Activated CD4-positive, CD25-positive, alpha-beta regulatory T cell treated with anti-CD3 and anti-CD28 coated beads, Interleukin-2, amount 50 U/mL, for 24 hours (primary cell): ENCODE measurements at regions not wholly inside any gene's neighbourhood (a gene's known extent, or its start where the extent isn't known, plus 50 kb on each side); places are given as distances from the start of the nearest gene placed in this dataset.

Experiments
- ATAC-seq, 2 donors: fragments of 150-1000 bp; cut with Tn5 transposase; one replicate each; pipeline ENCODE4 v1.10.0; 2021; ENCODE audit warnings: mild to moderate bottlenecking in 1 of 2, moderate library complexity in 1 of 2

DNA sequence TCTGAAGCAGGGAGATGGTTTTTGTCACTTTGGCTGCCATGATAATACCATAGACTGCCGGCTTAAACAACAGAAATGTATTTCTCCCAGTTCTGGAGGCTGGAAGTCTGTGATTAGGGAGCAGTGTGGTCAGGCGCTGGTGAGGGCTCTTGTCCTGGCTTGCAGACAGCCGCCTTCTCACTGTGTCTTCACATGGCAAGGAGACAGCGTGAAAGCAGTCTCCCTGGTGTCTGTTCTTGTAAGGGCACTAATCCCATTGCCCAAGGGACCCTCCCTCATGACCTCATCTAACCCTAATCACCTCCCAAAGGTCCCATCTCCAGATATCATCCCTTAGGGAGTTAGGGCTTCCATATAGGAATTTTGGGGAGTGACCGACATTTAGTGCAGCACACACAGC is 167.0 kb downstream of the ENGASE start:
- no peak for ATAC-seq

GRCh38 chr17:79239205-79239604 is 164.6 kb downstream of the ENGASE start:
- ATAC-seq, result no peak

- no peak for ATAC-seq
Measured at GRCh38 chr17:79237448-79238053, 162.9 kb downstream of the ENGASE start.

DNA sequence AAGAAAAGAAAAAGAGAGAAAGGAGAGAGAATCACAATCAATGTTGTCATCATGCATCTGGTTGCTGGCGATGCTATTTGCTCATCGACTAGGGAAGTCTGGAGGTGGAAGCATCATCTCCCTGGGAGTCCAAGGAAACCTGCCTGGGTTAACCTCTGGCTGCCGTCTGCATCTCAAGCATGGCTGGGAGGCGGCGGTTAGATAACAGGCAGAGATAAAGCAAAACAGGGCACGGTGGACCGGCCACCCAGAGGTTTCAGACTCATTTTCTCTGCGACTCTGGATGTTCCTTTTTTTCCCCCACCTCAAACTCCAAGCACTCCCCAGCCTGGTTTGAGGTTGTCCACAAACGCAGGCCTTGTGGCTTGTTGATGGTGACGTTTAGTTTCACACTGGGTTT is 161.2 kb downstream of the ENGASE start:
- no peak for ATAC-seq

DNA sequence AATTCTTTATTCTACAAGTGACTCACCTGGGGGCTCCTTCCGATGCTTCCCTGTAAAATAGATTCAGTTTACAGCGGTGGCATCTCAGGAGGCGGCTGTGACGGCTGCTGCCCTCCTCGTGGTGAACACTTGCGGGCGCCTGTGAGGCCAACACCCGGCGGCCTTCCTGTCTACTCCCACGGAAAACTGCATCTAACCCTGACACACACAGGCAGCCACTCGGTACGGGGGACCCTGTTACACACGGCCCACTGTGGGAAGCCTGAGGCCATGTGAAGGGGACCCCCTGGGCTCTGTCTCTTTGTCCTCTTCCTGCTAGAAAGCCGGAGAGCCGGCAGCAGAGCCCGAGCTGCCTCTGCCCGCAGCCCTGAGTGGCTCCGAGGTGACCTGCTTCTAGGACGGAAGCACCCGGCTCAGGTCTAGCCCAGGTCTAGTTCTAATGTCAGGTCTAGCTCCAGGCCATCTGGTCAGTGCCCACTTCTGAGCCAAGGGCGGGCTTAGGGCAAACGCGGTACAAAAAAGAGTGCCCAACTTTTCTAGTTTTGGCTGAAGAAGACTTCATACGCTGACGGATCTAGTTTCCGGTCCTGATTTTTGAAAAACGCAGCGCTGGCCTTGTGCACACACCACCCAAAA is 159.4 kb downstream of the ENGASE start:
- no peak for ATAC-seq

DNA sequence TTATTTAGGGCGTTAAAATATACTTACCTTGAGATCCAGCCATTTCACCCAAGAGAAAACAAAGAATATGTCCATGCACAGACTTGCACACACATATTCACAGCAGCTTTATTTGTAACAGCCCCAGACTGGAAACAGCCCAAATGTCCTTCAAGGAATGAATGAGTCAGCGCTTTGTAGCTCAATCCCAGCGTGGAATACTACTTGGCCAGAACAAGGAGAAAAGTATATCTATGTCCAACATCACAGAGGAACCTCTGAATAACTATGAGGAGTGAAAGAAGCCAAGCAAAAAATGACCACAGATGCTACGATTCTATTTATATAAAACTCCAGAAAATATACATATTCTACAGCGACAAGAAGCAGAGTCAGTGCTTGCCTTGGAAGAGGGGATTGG is 158.3 kb downstream of the ENGASE start:
- ATAC-seq, result no peak

DNA sequence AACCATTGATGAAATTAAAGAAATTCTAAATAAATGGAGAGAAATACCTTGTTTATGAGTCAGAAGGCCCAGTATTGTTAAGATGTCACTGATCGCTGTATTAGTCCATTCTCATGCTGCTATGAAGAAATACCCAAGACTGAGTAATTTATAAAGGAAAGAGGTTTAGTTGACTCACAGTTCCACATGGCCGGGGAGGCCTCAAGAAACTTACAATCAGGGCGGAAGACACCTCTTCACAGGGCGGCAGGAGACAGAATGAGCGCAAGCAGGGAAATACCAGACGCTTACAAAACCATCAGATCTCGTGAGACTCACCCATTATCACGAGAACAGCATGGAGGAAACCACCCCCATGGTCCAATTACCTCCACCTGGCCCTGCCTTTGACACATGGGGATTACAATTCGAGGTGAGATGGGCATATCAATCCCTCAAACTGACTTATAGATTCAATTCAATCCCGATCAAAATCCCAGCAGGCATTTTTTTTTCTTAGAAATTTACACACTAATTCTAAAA is 157.2 kb downstream of the ENGASE start:
- ATAC-seq, result peak in 1 of 2 donors; percentile 13

DNA sequence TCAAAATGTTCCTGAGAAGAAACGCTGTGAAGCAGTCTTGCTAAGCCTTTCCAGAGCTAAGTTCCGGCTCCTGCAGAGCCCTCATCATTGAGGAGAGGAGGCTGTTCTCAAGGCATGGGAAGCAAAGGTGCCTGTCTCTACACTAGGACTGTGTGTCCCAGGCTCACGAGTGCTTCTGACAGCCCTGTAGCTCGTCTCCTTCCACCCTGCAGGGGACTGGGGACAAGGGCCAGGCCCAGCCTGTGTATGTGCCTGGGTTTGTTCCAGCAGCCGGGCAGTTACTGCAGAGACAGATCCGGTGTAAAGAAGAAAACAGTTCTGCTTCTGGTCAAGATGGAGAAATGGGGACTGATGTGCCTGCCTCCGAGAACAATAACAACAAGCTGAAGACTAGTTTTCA is 156.0 kb downstream of the ENGASE start:
- no peak for ATAC-seq

DNA sequence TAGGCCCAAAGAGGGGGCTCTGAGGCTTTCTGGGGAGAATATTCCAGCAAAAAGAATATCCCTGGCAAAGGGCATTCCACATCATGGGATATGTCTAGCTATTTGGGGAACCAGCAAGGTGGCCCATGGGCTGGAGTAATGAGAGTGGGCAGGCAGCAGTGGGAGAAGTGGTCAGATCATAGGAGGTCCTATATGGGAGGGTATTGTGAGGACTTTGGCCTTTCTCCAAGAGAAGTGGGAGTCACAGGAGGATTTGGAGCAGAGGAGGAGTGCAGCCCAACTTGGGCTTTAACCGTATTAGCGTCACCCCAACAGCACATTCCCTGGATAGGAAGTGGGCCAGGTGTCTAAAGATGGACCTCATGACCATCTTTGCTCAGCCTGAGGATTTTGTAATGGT is 151.4 kb downstream of the ENGASE start:
- ATAC-seq, result no peak

DNA sequence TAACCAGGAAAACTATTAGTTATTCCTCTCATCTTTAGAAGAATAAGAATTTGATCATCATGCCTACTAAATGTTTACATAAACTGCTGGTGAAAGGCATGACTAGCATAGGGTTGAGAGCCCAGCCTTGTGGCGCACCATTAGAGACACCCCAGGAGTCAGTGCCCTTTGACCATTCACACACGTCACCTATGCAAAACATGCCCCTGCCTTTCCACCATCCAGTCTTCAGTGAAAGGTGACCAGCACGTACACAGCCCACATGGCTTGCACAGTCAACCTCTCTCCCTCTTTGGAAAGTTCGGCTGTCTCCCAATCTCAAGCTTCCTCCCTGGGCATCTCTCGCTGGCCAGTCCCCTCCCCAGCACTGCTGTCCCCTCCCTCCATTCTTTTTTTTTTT is 150.3 kb downstream of the ENGASE start:
- no peak for ATAC-seq

GRCh38 chr17:79224476-79224875 is 149.9 kb downstream of the ENGASE start:
- ATAC-seq, result no peak

DNA sequence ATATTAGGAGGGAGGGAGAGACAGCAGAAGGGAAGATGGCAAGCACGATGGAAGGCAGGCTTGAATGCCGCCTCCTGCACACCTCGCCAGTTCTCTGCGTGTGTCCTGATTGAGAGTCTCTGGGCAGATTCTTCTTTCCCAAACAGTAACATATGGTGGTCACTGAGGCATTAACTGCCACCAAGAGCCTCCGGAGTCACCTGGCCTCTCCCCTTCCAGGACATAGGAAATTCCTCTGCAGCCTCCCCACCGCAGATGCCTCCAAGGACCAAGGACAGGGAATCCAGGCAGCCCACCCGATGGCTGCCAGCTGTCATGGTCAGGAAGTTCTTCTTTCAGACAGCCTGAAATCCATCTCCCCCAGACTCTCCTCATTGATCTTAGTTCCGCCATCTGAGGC is 149.3 kb downstream of the ENGASE start:
- no peak for ATAC-seq

GRCh38 chr17:79223471-79223870 is 148.8 kb downstream of the ENGASE start:
- ATAC-seq, result no peak

- ATAC-seq, result no peak
Measured at GRCh38 chr17:79221597-79221996, 147.0 kb downstream of the ENGASE start.

- peak in 1 of 2 donors; percentile 30 for ATAC-seq
Measured at GRCh38 chr17:79220713-79221291, 146.2 kb downstream of the ENGASE start.

DNA sequence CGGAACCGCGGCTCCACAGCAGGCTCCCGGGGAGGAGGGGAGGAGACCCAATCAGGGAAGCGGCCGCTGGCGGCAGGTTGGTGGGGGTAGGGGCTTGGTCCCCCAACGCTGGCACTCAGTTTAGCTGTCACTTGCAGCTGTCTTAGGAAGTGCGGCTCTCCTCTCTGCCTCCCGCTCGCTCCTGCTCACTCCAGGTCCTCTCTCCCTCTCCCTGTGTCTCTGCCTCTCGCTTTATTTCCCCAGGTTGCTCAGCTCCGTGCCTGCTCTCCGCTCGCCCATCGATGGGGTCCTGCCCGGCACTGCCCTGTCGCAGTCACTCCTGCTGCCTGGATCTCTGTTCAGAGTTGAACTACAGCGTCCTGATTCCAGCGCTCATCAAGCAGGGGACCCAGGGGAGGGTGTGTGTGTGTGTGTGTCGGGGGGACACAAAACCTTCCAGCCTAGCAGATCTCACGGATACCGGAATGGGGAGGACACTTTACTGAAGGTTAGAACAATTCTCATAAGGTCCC is 145.6 kb downstream of the ENGASE start:
- ATAC-seq, result no peak

- no peak for ATAC-seq
Measured at GRCh38 chr17:79219208-79219935, 144.7 kb downstream of the ENGASE start.

- no peak for ATAC-seq
Measured at GRCh38 chr17:79218825-79219200, 144.2 kb downstream of the ENGASE start.

DNA sequence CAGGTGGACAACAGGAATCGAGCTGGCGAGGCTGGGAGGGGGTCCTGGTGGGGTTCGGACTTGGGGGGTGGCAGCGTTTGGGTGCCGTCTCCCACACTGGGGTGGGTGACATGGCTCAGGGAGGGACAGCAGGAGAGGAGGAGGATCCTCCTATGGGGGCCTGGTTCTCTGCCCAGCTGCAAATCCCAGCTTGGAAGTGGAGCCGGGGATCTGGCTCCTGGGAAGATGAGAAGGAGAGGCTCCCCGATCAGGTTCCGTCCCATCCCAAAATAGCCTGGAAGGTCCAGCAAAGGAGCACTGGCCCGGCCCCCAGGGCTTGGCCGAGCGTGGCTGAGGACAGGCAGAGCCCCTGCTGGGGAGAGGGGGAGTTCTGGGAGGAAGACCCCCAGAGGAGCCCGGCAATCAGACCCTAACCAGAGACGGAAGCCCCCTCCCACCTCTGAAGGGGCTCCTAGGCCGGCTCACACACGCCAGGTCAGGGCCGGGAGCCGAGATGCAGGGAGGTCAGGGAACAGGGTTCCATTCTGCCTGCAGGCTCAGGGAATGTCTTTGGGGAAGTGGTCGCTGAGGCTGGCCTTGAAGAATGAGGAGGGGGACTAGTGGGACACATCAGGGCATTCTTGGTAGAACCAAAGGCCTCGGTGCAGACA is 143.7 kb downstream of the ENGASE start:
- ATAC-seq, result no peak

- no peak for ATAC-seq
Measured at GRCh38 chr17:79217473-79218135, 143.0 kb downstream of the ENGASE start.

DNA sequence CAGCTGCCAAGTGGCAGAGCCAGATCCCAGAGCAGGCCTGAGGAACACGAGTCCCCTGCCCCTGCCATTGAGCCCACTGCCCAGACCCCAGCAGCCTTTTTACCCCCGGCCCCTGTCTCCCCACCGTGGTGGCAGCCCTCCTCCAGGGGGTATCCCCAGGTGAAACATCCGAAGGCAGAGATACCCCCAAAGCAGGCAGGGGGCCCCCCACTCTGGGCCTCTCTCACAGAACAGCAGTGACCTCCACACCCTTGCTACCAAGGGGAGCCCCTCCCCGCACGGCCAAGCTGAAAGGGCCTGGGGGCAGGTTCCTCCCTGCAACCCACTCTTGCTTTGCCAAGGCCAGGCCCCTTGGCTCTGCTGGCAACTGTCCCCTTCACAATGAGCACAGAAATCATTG is 142.2 kb downstream of the ENGASE start:
- no peak for ATAC-seq

DNA sequence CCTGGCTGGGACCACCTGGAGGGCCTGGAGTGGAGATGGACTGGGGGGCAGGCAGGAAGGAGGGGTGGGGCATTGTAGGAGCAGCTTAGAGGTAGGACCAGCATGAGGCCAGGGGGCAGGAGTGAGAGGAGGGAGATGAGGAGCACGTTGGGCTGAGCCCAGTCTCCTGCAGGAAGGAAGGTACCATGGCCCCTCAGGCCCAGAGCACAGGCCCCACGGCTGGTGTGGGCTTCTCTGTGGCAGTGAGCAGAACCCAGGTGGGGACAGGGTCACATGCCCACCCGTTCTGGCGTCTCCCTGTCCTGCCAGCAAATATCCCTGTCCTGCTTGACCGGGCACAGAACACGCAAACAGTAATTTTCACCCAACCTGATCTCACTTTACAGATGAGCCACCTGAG is 141.8 kb downstream of the ENGASE start:
- ATAC-seq, result no peak
